GM18909 (cell line): ENCODE measurements at regions not wholly inside any gene's neighbourhood (a gene's known extent, or its start where the extent isn't known, plus 50 kb on each side); places are given as distances from the start of the nearest gene placed in this dataset.
"Not testable (repeated sequence)": the region's sequence is repeated elsewhere in the genome, so short reads cannot be mapped to it uniquely, and the experiment has no call there.

Experiments used
- ATAC-seq: cut with Tn5 transposase; IDR thresholded peaks from one replicate; pipeline ENCODE4 v1.9.1; 2021; ENCODE audit warnings: mild to moderate bottlenecking; ENCODE audit not compliant: unreplicated experiment, poor library complexity

GRCh38 chr5:37979559-37979958 is 139.7 kb upstream of the GDNF start:
- no peak for ATAC-seq

DNA sequence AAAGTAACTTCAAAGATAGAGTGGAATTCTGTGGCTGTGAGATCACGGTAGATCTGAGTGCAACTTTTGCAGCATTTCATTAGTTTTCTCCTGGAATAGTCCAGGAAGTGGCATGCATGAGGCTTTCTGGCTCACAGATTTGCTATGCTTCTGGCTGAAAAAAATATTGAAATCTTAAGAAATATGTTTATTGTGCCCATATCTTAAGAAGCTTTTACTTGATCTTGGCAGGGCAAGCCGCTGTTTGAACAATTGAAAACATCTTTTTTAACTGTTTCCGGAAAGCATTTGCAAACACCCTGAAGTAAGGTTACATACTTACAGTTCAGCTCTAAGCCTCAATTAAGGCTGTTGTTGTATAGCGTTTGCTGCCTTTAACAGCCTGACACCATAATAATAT is 135.7 kb upstream of the GDNF start:
- no peak for ATAC-seq

DNA sequence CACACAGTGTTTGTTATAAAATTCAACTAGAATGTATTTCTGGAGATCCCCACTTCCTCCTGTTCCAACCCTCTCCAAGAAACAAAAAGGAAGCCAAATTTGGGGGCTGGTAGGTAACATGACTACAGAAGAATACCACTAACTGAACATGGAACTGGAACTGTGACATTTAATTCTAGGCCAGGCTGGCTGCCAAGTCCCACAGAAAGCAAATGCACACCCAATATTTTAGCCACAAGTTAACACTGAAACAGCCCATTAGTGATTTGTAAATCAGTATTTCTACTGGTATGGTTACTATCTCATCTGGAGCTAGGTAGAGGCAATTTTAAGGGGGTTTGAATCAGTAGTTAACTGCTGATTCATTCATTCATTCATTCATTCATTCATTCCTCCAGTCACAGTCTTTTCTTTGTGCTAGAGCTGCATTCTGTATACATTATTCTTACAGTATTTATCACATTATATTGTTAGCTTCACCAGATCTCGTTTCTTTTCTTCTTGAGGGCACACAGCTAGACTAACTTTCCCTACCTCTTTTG is 131.7 kb upstream of the GDNF start:
- no peak for ATAC-seq

GRCh38 chr5:37966871-37967270 is 127.0 kb upstream of the GDNF start:
- ATAC-seq: no peak

DNA sequence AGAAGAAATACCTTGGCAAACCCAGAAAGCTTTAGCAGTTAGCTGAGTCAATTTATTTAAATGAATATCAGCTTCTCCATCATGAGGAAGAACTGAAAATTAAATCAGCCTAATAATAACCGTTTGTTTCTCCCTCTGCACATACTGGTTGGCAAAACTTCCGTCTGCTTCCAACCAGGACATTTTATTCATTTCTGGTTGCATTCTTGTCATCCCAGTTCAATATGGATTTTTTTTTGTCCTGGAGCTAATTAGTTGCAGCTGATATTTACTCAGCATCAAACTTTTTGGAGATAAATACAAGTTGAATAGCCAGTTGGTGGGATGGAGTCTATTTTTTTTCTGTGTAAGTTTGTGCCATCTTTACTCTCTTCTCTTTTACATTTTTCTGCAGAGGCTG is 126.5 kb upstream of the GDNF start:
- no peak for ATAC-seq

DNA sequence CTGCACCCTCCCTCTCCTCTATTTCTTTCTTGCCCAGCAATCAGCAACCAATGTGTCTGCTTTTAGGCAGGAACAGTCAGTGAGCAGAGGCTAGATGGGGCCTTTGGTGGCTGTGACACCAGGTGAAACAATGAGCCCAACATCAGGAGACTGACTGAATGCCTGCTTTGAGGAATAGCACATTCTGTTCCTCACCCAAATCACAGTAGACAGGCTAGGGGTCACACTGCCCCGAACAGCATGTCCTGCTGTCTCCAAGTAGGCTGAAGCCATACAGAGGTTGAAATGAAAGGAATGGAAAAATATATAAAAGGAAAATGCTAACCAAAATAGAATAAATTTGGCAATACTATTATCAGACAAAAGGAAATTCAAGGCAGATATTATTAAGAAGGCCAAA is 122.5 kb upstream of the GDNF start:
- no peak for ATAC-seq

DNA sequence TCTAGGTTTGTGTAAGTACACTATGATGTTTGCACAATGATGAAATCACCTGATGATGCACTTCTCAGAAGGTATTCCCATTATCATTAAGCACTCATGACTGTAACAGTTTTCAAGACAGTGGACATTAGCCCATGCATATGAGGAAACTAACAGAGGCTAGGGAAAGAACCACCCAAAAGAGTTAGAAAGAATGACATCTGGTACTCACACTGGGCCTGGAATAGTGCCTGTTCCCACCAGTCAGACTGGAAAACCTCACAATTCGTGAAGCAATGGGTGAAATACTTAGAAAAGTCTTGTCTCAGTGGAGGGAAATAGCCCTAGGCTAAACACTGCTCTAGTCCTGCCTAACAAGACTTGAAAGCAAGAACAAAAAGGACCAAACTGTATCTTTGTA is 117.4 kb upstream of the GDNF start:
- no peak for ATAC-seq

GRCh38 chr5:37955748-37956147 is 115.9 kb upstream of the GDNF start:
- no peak for ATAC-seq

DNA sequence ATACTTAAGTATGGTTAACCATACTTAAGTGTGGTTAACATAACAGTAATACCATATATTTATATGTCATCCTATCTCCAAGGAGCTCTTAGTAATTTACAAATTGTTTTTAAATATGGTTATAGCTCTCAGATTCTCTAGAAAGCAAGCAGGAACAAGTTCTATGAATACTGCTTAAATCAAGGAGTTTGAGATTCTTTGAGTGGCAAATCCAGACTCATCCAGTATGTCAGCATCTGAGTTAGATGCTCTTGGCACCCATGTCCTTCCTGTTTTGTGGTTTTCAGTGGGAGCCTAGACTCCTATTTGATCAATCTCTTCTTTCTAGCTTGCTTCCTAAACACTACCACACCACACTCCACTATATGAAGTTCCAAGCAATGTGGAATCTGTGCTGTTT is 114.7 kb upstream of the GDNF start:
- ATAC-seq: no peak

DNA sequence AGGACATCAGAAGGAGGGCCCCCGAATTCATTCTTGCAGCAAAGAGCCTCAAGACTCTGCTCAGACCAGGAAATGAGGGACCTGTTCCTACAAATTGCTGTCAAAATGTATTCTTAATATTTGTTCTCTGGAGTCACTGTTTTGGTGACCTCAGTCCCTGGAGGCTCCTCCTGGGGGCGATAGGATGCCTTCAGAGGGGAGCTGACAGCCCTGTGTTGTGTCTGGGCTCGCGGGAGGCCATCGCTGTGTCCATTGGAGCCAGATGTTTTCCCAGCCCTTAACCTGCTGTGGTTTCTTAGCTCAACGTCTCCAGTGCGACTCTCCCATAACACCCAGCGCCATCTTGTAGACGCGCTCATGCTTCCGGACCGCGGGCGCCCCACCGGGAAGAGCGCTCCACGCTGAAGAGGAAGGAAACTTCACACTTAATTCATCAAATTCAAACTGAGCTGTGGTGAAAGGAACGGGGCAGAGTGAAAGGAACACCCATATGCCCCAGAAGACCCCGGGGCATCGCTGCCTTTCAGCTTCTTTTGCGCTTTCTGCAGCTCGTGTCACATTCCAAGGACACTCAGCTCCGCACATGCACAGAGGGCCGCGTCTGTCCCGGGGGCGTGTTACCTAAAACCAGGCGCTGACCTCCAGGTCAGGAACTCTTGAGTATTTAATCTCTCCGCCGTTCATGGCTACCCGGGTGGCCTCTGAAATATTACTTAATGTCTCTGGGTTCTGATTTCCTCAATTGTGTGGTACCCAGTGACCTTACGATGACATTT is 112.3 kb upstream of the GDNF start:
- ATAC-seq: no peak

GRCh38 chr5:37950436-37950835 is 110.6 kb upstream of the GDNF start:
- ATAC-seq: no peak

- ATAC-seq: no peak
These were observed 105.6 kb upstream of the GDNF start for GRCh38 chr5:37945446-37945845.

DNA sequence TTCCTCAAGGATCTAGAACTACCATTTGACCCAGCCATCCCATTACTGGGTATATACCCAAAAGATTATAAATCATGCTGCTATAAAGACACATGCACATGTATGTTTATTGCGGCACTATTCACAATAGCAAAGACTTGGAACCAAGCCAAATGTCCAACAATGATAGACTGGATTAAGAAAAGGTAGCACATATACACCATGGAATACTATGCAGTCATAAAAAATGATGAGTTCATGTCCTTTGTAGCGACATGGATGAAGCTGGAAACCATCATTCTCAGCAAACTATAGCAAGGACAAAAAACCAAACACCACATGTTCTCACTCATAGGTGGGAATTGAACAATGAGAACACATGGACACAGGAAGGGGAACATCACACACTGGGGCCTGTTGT is 103.3 kb upstream of the GDNF start:
- not testable (repeated sequence) for ATAC-seq

DNA sequence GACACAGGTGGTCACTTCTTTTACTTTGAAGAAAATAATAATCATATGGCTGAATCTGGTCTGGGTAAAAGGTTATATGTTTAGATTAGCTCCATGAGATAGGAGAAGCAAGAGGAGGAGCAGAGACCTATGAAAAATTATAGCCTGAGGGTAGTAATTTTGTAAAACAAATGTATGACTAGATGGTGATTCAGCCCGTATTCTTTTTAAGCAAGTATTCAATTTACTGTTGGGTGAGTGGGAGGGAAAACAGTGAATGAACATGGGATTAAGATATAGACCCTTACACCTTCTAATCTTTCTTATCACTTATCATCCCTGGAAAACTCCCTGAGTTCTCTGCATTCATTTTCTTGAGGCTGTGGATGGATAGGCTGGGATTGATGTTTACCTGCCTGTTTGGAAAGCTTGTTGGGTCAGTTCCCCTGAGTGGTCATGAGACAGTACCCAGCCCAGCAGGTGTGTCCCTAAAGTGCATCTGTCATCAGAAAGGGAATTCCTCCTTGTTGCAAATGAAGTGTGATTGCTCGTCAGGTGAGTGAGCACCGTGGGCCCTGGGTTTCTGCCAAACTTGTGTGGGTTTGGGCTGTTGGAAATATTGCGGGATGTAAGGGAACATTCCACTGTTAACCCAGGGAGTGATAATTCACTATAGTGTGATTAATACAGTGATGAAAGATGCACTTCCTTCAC is 101.2 kb upstream of the GDNF start:
- ATAC-seq: no peak

DNA sequence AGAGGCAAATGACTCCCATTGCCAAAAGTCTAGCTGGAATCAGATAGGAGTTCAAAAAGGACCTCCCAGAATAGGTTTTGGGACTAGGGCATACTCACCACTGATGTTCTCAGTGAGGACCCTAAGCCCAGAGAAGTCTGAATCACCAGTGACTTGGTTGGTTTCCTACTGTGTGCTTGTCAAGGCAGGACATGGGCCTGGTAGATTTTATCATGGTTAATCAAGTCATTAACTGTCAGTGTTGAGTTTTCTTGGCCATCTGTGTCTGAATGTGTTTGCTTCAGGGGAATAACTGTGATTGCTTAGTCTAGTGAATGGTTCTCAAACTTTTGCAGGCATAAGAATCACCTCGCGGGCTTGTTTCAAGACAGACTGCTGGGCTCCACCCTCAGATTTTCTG is 99.0 kb upstream of the GDNF start:
- no peak for ATAC-seq

DNA sequence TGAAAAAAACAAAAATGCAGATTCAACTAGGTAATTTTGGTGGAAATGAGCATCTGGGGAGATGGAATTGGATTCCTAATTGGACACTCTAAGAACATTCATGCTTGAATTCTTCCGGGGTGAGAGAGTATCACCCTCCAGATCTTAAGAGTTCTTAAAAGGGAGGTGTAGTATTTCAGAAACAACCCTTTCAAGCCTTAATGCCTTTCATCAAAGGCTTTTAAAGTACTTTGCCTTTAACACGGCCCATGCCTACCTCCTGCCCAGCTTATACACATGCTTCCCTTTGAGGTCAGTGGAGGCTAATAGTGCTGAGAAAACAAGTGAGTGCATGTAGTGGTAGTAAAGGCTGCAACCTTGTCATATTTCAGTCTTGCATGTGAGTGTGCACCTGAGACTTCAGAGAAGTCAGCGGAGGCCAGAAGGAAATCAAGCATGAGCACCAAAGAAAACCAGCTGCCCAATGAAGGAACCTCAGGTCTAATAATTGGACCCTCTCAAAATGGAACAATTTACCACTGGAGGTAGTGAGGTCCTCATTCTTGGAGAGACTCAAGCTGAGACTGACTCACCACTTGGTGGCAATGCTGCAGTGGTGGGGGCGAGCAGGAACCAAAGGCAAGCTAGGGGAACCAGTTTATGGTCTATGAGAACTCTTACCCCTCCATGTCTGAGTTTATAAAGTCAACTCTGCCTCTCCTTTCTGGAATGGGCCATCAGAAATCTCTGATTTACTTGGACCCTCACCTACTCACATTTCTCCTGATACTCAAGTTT is 98.4 kb upstream of the GDNF start:
- ATAC-seq: no peak

- ATAC-seq: no peak
These were observed 96.2 kb upstream of the GDNF start for GRCh38 chr5:37936091-37936490.

GRCh38 chr5:37933576-37933975 is 93.7 kb upstream of the GDNF start:
- ATAC-seq: no peak

- no peak for ATAC-seq
These were observed 92.6 kb upstream of the GDNF start for GRCh38 chr5:37932450-37932849.

DNA sequence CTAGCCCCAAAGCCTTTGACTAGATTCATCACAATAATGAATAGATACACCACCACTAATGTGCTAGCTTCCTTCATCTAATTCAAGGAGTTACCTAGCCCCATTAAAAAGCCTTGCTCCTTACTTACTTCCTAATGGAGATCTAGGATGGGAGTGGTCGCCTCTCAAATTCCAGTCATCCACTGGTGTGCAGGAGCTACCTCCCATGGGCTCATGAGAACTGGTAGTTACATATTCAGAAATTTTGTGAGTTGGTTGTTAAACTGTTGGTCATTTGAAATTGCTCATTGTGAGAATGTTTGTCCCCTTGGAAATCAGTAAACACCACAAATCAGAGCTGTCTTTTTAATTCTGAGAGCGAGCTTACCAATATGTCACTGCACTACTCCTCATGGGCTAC is 91.7 kb upstream of the GDNF start:
- ATAC-seq: no peak

DNA sequence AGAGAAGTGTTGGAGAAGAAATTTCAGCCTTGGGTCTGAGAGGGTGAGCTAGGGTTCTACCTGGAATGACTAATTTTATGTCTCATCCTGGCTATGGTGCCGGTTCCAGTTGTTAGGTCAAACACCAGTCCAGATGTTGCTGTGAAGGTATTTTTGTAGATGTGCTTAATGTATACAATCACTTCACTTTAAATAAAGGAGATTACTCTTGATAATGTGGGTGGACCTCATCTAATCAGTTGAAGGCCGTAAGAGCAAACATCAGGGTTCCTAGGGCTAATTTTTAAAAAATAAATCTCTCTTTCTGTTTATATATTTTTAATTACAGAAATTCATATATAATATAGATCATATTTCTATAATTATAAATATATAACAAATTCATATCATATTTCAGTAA is 90.5 kb upstream of the GDNF start:
- ATAC-seq: no peak
